ENCODE measurements at regions not wholly inside any gene's neighbourhood (a gene's known extent, or its start where the extent isn't known, plus 50 kb on each side); places are given as distances from the start of the nearest gene placed in this dataset.

- no peak for DNase-seq
Measured at GRCh38 chr18:68462766-68463165, 252.1 kb downstream of the TMX3 start.

GRCh38 chr18:68462148-68462547, 252.8 kb downstream of the TMX3 start:
- no peak for DNase-seq

GRCh38 chr18:68461481-68462018, 253.4 kb downstream of the TMX3 start:
- no peak for DNase-seq

- no peak for DNase-seq
Measured at GRCh38 chr18:68459968-68460367, 254.9 kb downstream of the TMX3 start.

GRCh38 chr18:68456985-68457384, 257.9 kb downstream of the TMX3 start:
- no peak for DNase-seq

- DNase-seq, result no peak
Measured at GRCh38 chr18:68455229-68455603, 259.7 kb downstream of the TMX3 start.

- no peak for DNase-seq
Measured at GRCh38 chr18:68454511-68455228, 260.2 kb downstream of the TMX3 start.

- DNase-seq, result no peak
Measured at GRCh38 chr18:68449292-68449691, 265.6 kb downstream of the TMX3 start.

GRCh38 chr18:68448736-68449135, 266.2 kb downstream of the TMX3 start:
- DNase-seq, result no peak

- no peak for DNase-seq
Measured at GRCh38 chr18:68447286-68447685, 267.6 kb downstream of the TMX3 start.

GRCh38 chr18:68445668-68446426, 269.1 kb downstream of the TMX3 start:
- no peak for DNase-seq

GRCh38 chr18:68445136-68445535, 269.8 kb downstream of the TMX3 start:
- DNase-seq, result no peak

- DNase-seq, result no peak
Measured at GRCh38 chr18:68441241-68441640, 273.7 kb downstream of the TMX3 start.

- no peak for DNase-seq
Measured at GRCh38 chr18:68440433-68440832, 274.5 kb downstream of the TMX3 start.

GRCh38 chr18:68439642-68440041, 275.3 kb downstream of the TMX3 start:
- DNase-seq, result no peak

- DNase-seq, result peak; percentile 47
Measured at GRCh38 chr18:68438983-68439382, 275.9 kb downstream of the TMX3 start.

GRCh38 chr18:68438536-68438935, 276.4 kb downstream of the TMX3 start:
- no peak for DNase-seq

GRCh38 chr18:68436485-68436884, 278.4 kb downstream of the TMX3 start:
- DNase-seq, result no peak

GRCh38 chr18:68435581-68435980, 279.3 kb downstream of the TMX3 start:
- no peak for DNase-seq

GRCh38 chr18:68431922-68432198, 283.0 kb downstream of the TMX3 start:
- DNase-seq, result no peak

- peak; percentile 16 for DNase-seq
Measured at GRCh38 chr18:68431111-68431921, 283.6 kb downstream of the TMX3 start.

- DNase-seq, result no peak
Measured at GRCh38 chr18:68429841-68430240, 285.1 kb downstream of the TMX3 start.

- DNase-seq, result no peak
Measured at GRCh38 chr18:68429111-68429510, 285.8 kb downstream of the TMX3 start.

GRCh38 chr18:68428661-68429060, 286.2 kb downstream of the TMX3 start:
- no peak for DNase-seq
